ENCODE measurements at regions not wholly inside any gene's neighbourhood (a gene's known extent, or its start where the extent isn't known, plus 50 kb on each side); places are given as distances from the start of the nearest gene placed in this dataset.

DNA sequence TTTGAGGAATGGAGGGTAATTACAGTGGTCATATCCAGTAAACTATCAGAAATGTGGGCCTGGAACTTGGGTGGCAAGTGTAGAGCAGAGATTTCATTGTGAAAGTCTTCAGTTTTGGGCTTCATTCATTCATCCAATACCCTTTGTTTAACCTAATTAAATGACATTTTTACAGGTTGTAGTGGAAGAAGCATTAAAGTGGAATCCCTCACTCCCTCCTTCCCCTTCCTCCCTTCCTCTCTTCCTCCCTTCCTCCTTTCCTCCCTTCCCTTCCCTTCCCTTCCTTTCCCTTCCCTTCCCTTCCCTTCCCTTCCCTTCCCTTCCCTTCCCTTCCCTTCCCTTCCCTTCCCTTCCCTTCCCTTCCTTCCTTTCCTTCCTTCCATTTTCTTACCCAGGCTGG is 219.3 kb downstream of the PDCD6IP start:
- H4K20me1 ChIP-seq (ENCODE audit: insufficient read depth): no peaks in the 10 kb centered on the region
- H3K4me2 ChIP-seq (ENCODE audit: low read length): no peak overlapping the region
- H3K36me3 ChIP-seq (ENCODE audit: insufficient read depth, low read length): no peaks in the 10 kb centered on the region
- H3K27ac ChIP-seq (ENCODE audit: low read length): no peak overlapping the region
- H2AFZ ChIP-seq (ENCODE audit: low read depth, low read length): no peak overlapping the region
- no peaks in the 10 kb centered on the region for H3F3A ChIP-seq (ENCODE audit: insufficient read depth, low read length, poor library complexity, severe bottlenecking)
- no peaks in the 10 kb centered on the region for H3K79me2 ChIP-seq (replicated peaks; ENCODE audit: insufficient read depth, low read length)
- TF ChIP-seq EZH2 (IDR thresholded peaks at IDR 0.05; ENCODE audit: borderline replicate concordance, insufficient read depth, low read length, poor library complexity, severe bottlenecking) (no peak), POLR2AphosphoS5 (IDR thresholded peaks at IDR 0.05) (no peak), RAD21 (conservative IDR thresholded peaks at IDR 0.05) (no peak)
- no peak overlapping the region for H3K9ac ChIP-seq (ENCODE audit: low read length)
- H3K4me3 ChIP-seq (ENCODE audit: low read length): no peak overlapping the region
- no peaks in the 10 kb centered on the region for H3K9me3 ChIP-seq (ENCODE audit: low read length)
- H3K27me3 ChIP-seq (ENCODE audit: insufficient read depth, low read depth, low read length): no peaks in the 10 kb centered on the region
- H3K9me2 ChIP-seq (ENCODE audit: insufficient read depth, low read length): no peaks in the 10 kb centered on the region

- Histone ChIP-seq H3K36me3 (ENCODE audit: insufficient read depth, low read length) (no peaks in the 10 kb centered on the region), H3K27me3 (ENCODE audit: insufficient read depth, low read depth, low read length) (no peaks in the 10 kb centered on the region), H3F3A (ENCODE audit: insufficient read depth, low read length, poor library complexity, severe bottlenecking) (no peaks in the 10 kb centered on the region)
Measured at GRCh38 chr3:34019158-34019557, 220.7 kb downstream of the PDCD6IP start.

More at GRCh38 chr3:34019158-34019557, 220.7 kb downstream of the PDCD6IP start:
- H2AFZ ChIP-seq (ENCODE audit: low read depth, low read length): no peak overlapping the region
- H3K9me2 ChIP-seq (ENCODE audit: insufficient read depth, low read length): no peaks in the 10 kb centered on the region
- no peak overlapping the region for H3K4me3 ChIP-seq (ENCODE audit: low read length)
- no peaks in the 10 kb centered on the region for H3K79me2 ChIP-seq (replicated peaks; ENCODE audit: insufficient read depth, low read length)
- no peak overlapping the region for H3K9ac ChIP-seq (ENCODE audit: low read length)
- no peak overlapping the region for H3K4me2 ChIP-seq (ENCODE audit: low read length)
- TF ChIP-seq, protein P1, sequence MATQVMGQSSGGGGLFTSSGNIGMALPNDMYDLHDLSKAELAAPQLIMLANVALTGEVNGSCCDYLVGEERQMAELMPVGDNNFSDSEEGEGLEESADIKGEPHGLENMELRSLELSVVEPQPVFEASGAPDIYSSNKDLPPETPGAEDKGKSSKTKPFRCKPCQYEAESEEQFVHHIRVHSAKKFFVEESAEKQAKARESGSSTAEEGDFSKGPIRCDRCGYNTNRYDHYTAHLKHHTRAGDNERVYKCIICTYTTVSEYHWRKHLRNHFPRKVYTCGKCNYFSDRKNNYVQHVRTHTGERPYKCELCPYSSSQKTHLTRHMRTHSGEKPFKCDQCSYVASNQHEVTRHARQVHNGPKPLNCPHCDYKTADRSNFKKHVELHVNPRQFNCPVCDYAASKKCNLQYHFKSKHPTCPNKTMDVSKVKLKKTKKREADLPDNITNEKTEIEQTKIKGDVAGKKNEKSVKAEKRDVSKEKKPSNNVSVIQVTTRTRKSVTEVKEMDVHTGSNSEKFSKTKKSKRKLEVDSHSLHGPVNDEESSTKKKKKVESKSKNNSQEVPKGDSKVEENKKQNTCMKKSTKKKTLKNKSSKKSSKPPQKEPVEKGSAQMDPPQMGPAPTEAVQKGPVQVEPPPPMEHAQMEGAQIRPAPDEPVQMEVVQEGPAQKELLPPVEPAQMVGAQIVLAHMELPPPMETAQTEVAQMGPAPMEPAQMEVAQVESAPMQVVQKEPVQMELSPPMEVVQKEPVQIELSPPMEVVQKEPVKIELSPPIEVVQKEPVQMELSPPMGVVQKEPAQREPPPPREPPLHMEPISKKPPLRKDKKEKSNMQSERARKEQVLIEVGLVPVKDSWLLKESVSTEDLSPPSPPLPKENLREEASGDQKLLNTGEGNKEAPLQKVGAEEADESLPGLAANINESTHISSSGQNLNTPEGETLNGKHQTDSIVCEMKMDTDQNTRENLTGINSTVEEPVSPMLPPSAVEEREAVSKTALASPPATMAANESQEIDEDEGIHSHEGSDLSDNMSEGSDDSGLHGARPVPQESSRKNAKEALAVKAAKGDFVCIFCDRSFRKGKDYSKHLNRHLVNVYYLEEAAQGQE (IDR thresholded peaks at IDR 0.05; ENCODE audit: borderline replicate concordance): no peak
- TF ChIP-seq EZH2 (IDR thresholded peaks at IDR 0.05; ENCODE audit: borderline replicate concordance, insufficient read depth, low read length, poor library complexity, severe bottlenecking): no peak
- no peak for TF ChIP-seq SMC3 (conservative IDR thresholded peaks at IDR 0.05; ENCODE audit: poor library complexity)
- TF ChIP-seq, protein P2, sequence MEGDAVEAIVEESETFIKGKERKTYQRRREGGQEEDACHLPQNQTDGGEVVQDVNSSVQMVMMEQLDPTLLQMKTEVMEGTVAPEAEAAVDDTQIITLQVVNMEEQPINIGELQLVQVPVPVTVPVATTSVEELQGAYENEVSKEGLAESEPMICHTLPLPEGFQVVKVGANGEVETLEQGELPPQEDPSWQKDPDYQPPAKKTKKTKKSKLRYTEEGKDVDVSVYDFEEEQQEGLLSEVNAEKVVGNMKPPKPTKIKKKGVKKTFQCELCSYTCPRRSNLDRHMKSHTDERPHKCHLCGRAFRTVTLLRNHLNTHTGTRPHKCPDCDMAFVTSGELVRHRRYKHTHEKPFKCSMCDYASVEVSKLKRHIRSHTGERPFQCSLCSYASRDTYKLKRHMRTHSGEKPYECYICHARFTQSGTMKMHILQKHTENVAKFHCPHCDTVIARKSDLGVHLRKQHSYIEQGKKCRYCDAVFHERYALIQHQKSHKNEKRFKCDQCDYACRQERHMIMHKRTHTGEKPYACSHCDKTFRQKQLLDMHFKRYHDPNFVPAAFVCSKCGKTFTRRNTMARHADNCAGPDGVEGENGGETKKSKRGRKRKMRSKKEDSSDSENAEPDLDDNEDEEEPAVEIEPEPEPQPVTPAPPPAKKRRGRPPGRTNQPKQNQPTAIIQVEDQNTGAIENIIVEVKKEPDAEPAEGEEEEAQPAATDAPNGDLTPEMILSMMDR (IDR thresholded peaks at IDR 0.05; ENCODE audit: poor library complexity, severe bottlenecking): no peak
- no peak for TF ChIP-seq MXI1 (conservative IDR thresholded peaks at IDR 0.05; ENCODE audit: poor library complexity, severe bottlenecking)
- no peak for TF ChIP-seq TAF1 (IDR thresholded peaks at IDR 0.05; ENCODE audit: low read depth)
- no peak for TF ChIP-seq EP300 (conservative IDR thresholded peaks at IDR 0.05; ENCODE audit: poor library complexity, severe bottlenecking)
- TF ChIP-seq POLR2AphosphoS5 (IDR thresholded peaks at IDR 0.05): no peak
- no peak for TF ChIP-seq RAD21 (conservative IDR thresholded peaks at IDR 0.05)
- no peaks in the 10 kb centered on the region for H3K9me3 ChIP-seq (ENCODE audit: low read length)
- no peak overlapping the region for H3K27ac ChIP-seq (ENCODE audit: low read length)
- H4K20me1 ChIP-seq (ENCODE audit: insufficient read depth): no peaks in the 10 kb centered on the region

Measured in neural cell (in vitro differentiated cells).